Caco-2 (cell line): ENCODE measurements at regions not wholly inside any gene's neighbourhood (a gene's known extent, or its start where the extent isn't known, plus 50 kb on each side); places are given as distances from the start of the nearest gene placed in this dataset.

Experiments
- BruUV-seq: library from RNA; stranded (reverse); fragments of 400-500 nt; replicated peaks from 2 replicates; lab custom pipeline; 2021; lab: Mats Ljungman, UMichigan
- CTCF ChIA-PET: fragments of 300-600 bp; sonication (Branson Sonifier 250); formaldehyde crosslinking; loops from one replicate; lab custom pipeline; 2022; ENCODE audit warnings: antibody characterized with exemption; lab: Charles Lee
- POLR2A ChIA-PET: fragments of 300-600 bp; sonication (Branson Sonifier 250); formaldehyde crosslinking; loops from one replicate; lab custom pipeline; 2022; ENCODE audit warnings: antibody characterized with exemption; lab: Charles Lee
- DNase-seq, 2 experiments: peaks; one replicate each; pipeline versions ENCODE4 v3.0.0 to v3.0.0-alpha.2; 2020 to 2022
- H3K27me3 ChIP-seq: replicated peaks from 2 replicates; pipeline ENCODE4 v1.6.0; 2011; ENCODE audit warnings: low read length; ENCODE audit not compliant: control insufficient read depth, insufficient read depth
- H3K36me3 ChIP-seq: 2 replicates; pipeline ENCODE4 v1.5.1; 2011; ENCODE audit warnings: low read length; ENCODE audit not compliant: control insufficient read depth, insufficient read depth
- H3K4me1 ChIP-seq: fragments of 250-450 bp; sonication (Bioruptor Pico); 2 replicates; pipeline ENCODE4 v1.5.1; 2020; ENCODE audit warnings: mild to moderate bottlenecking
- H3K4me3 ChIP-seq: 2 replicates; pipeline ENCODE4 v1.5.1; 2011; ENCODE audit warnings: low read depth, mild to moderate bottlenecking, control low read depth, low read length
- H3K9me3 ChIP-seq: fragments of 250-450 bp; sonication (Bioruptor Pico); 2 replicates; pipeline ENCODE4 v1.5.1; 2020; ENCODE audit warnings: mild to moderate bottlenecking, moderate library complexity
- H3K27ac Mint-ChIP-seq: one replicate; pipeline ENCODE4 v1.8.0; 2022; ENCODE audit warnings: mixed read lengths; ENCODE audit not compliant: unreplicated experiment
- H3K27me3 Mint-ChIP-seq: one replicate; pipeline ENCODE4 v1.8.0; 2022; ENCODE audit warnings: mixed read lengths; ENCODE audit not compliant: insufficient read depth, unreplicated experiment
- H3K36me3 Mint-ChIP-seq: one replicate; pipeline ENCODE4 v1.8.0; 2022; ENCODE audit warnings: mild to moderate bottlenecking, mixed read lengths; ENCODE audit not compliant: insufficient read depth, unreplicated experiment
- H3K4me1 Mint-ChIP-seq: one replicate; pipeline ENCODE4 v1.8.0; 2022; ENCODE audit warnings: low read depth, mixed read lengths; ENCODE audit not compliant: unreplicated experiment
- H3K4me3 Mint-ChIP-seq: one replicate; pipeline ENCODE4 v1.8.0; 2022; ENCODE audit warnings: mild to moderate bottlenecking, moderate library complexity, mixed read lengths; ENCODE audit not compliant: unreplicated experiment
- H3K9me3 Mint-ChIP-seq: one replicate; pipeline ENCODE4 v1.8.0; 2022; ENCODE audit warnings: mixed read lengths; ENCODE audit not compliant: unreplicated experiment
- intact Hi-C: fragments of 100-400 bp; cut with micrococcal nuclease; formaldehyde crosslinking; loops from one replicate; pipeline ENCODE4 v1.10.0; 2022; ENCODE audit not compliant: unreplicated experiment
- TF ChIP-seq, protein P1 (sequence below), 2 experiments: fragments of 200-600 bp in 1 of 2; IDR thresholded peaks; 1 replicate in 1 of 2; 2 replicates in 1 of 2; pipeline versions ENCODE4 v1.5.1 to v1.8.0; 2011 to 2022; ENCODE audit warnings: antibody characterized with exemption in 1 of 2, control low read depth in 1 of 2, inconsistent platforms in 1 of 2, low read depth in 1 of 2, low read length in 1 of 2, mild to moderate bottlenecking in 1 of 2, moderate library complexity in 1 of 2; ENCODE audit not compliant: insufficient read depth in 1 of 2, severe bottlenecking in 1 of 2, unreplicated experiment in 1 of 2

DNA sequence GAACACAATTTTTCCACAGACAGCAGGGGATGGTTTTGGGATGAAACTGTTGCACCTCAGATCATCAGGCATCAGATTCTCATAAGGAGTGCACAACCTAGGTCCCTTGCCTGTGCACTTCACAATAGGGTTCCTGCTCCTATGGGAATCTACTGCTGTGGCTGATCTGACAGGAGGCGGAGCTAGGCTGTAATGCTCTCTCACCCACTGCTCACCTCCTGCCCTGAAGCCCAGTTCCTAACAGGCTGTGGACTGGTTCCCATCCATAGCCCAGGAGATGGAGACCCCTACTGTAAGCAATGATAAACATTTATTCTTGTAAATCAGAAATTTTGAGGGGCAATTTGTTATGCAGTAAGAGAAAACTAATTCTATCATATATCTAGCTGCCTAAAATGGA, 1234.7 kb downstream of the SLITRK1 start:
- Histone ChIP-seq H3K4me3 (no peak overlapping the region), H3K4me1 (no peaks in the 10 kb centered on the region), H3K36me3 (no peaks in the 10 kb centered on the region), H3K27me3 (no peaks in the 10 kb centered on the region), H3K9me3 (no peaks in the 10 kb centered on the region)
- CTCF ChIA-PET, result no interaction called here
- TF ChIP-seq, protein P1, sequence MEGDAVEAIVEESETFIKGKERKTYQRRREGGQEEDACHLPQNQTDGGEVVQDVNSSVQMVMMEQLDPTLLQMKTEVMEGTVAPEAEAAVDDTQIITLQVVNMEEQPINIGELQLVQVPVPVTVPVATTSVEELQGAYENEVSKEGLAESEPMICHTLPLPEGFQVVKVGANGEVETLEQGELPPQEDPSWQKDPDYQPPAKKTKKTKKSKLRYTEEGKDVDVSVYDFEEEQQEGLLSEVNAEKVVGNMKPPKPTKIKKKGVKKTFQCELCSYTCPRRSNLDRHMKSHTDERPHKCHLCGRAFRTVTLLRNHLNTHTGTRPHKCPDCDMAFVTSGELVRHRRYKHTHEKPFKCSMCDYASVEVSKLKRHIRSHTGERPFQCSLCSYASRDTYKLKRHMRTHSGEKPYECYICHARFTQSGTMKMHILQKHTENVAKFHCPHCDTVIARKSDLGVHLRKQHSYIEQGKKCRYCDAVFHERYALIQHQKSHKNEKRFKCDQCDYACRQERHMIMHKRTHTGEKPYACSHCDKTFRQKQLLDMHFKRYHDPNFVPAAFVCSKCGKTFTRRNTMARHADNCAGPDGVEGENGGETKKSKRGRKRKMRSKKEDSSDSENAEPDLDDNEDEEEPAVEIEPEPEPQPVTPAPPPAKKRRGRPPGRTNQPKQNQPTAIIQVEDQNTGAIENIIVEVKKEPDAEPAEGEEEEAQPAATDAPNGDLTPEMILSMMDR (IDR thresholded peaks at IDR 0.05; ENCODE audit: insufficient read depth in 1 of 2, low read depth in 1 of 2, low read length in 1 of 2, severe bottlenecking in 1 of 2, unreplicated experiment in 1 of 2), result no peak
- H3K4me1 Mint-ChIP-seq, result no peaks in the 10 kb centered on the region
- H3K36me3 Mint-ChIP-seq, result no peaks in the 10 kb centered on the region
- no peak overlapping the region for H3K27ac Mint-ChIP-seq
- H3K4me3 Mint-ChIP-seq, result no peak overlapping the region
- H3K9me3 Mint-ChIP-seq, result no peaks in the 10 kb centered on the region
- POLR2A ChIA-PET, result no interaction called here
- no peak for DNase-seq
- intact Hi-C loops, result loop anchor here (5.0 kb wide), 1 partner anchor 1585 kb away; no protein-coding TSS in a partner anchor
- no peaks in the 10 kb centered on the region for H3K27me3 Mint-ChIP-seq
- BruUV-seq, result no TSS peak

DNA sequence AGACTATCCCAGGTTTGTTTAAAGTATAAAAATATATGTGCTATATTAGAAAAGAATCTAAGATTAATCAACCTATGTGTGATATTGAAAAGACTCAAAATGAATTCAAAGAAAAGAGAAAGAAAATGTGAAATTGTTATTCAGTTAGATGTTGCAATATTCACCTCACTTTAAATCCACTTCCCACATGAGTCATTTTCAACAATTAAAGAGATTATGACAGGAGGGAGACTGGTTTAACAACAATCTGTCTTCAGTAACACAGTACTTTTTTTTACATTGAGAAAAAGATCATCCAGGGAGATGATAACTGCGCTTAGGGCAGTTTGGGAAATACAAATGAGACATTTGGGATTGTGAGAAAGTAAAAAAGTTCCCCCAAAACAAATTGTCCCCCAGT, 1246.2 kb downstream of the SLITRK1 start:
- H3K36me3 Mint-ChIP-seq, result no peaks in the 10 kb centered on the region
- peaks cover 9% of the 10 kb centered on the region for H3K9me3 Mint-ChIP-seq
- H3K4me1 Mint-ChIP-seq, result no peaks in the 10 kb centered on the region
- Histone ChIP-seq H3K4me3 (no peak overlapping the region), H3K36me3 (no peaks in the 10 kb centered on the region), H3K4me1 (no peaks in the 10 kb centered on the region), H3K9me3 (no peaks in the 10 kb centered on the region), H3K27me3 (no peaks in the 10 kb centered on the region)
- TF ChIP-seq, protein P1 (IDR thresholded peaks at IDR 0.05; ENCODE audit: insufficient read depth in 1 of 2, low read depth in 1 of 2, low read length in 1 of 2, severe bottlenecking in 1 of 2, unreplicated experiment in 1 of 2), result no peak
- intact Hi-C loops, result no loop called here
- H3K27me3 Mint-ChIP-seq, result no peaks in the 10 kb centered on the region
- POLR2A ChIA-PET, result no interaction called here
- H3K4me3 Mint-ChIP-seq, result no peak overlapping the region
- CTCF ChIA-PET, result no interaction called here
- no peak for DNase-seq
- BruUV-seq, result no TSS peak
- H3K27ac Mint-ChIP-seq, result no peak overlapping the region

DNA sequence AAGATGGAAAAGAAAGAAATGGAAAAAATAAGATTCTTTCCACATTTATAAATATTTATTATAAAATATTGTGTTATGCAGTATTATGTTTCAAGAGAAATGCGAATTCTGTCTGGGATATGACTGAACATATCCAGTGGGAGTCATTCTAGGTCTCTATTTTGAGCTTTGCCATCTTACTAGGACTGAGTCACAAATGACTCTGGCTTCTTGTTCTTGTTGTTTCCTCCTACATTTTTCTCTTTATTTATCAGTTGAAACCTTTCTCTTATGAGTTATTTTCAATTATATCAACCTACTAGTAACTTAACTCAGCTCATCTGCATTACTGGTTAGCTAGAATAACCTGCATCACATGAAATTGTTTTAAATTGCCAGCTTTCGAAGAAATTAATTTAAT, 1247.3 kb downstream of the SLITRK1 start:
- Mint-ChIP-seq H3K4me3 (no peak overlapping the region), H3K27me3 (no peaks in the 10 kb centered on the region), H3K36me3 (no peaks in the 10 kb centered on the region), H3K27ac (no peak overlapping the region), H3K4me1 (no peaks in the 10 kb centered on the region), H3K9me3 (peaks cover 9% of the 10 kb centered on the region)
- no peak for DNase-seq
- BruUV-seq, result no TSS peak
- Histone ChIP-seq H3K4me3 (no peak overlapping the region), H3K9me3 (no peaks in the 10 kb centered on the region), H3K27me3 (no peaks in the 10 kb centered on the region), H3K4me1 (no peaks in the 10 kb centered on the region), H3K36me3 (no peaks in the 10 kb centered on the region)
- TF ChIP-seq, protein P1 (IDR thresholded peaks at IDR 0.05; ENCODE audit: insufficient read depth in 1 of 2, low read depth in 1 of 2, low read length in 1 of 2, severe bottlenecking in 1 of 2, unreplicated experiment in 1 of 2), result no peak
- intact Hi-C loops, result no loop called here
- ChIA-PET POLR2A (no interaction called here), CTCF (no interaction called here)
